Activated CD4-positive, alpha-beta T cell treated with anti-CD3 and anti-CD28 coated beads for 1 hour (primary cell): ENCODE measurements at regions not wholly inside any gene's neighbourhood (a gene's known extent, or its start where the extent isn't known, plus 50 kb on each side); places are given as distances from the start of the nearest gene placed in this dataset.
"Not testable (repeated sequence)": the region's sequence is repeated elsewhere in the genome, so short reads cannot be mapped to it uniquely, and the experiment has no call there.

Experiments used
- DNase-seq: peaks from one replicate; pipeline ENCODE4 v3.0.0-alpha.2; 2020

DNA sequence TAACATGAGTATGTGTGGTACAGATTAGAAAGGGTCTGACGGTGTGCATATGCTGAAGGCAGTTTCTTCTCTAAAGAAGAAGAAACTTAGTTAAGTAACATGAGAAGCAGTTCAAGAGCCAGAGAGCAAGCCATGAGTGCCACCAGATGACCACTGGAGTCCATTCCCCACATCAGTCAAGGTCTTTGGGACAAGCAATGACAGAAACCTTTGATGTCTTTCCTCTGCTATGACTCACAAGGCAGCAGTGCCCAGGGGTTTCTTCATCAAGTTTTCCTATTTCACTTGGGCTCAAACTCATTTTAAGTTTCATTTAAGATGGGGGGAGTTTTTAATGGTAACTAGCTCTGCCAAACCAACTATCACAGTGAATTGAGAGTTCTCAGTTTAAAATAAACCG lies 303.8 kb upstream of the TBX18 start:
- DNase-seq: no peak

- no peak for DNase-seq
Measured at GRCh38 chr6:85066266-85066665, 301.9 kb upstream of the TBX18 start.

GRCh38 chr6:85065831-85066230 lies 301.4 kb upstream of the TBX18 start:
- no peak for DNase-seq

- no peak for DNase-seq
Measured at GRCh38 chr6:85063611-85064010, 299.2 kb upstream of the TBX18 start.

- no peak for DNase-seq
Measured at GRCh38 chr6:85062884-85063283, 298.5 kb upstream of the TBX18 start.

DNA sequence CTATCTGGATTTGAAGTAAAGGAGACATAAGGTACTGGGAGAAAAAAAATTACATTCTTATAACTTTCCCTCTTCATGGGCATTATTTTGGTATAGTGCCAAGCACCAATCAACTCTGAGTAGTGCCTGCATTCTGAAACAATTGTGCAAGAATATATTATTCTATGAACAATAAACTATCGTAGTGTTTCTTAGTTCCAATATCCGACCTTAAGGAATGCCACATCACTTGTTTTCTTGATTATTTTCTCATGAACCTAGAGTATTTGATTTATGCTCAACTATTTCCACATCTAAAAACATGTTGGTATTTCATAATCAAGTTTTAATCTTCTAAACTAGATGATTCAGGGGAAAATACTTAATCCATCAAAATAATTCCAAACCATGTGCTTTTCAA lies 294.4 kb upstream of the TBX18 start:
- DNase-seq: no peak

GRCh38 chr6:85050149-85050548 lies 285.8 kb upstream of the TBX18 start:
- DNase-seq: no peak

- no peak for DNase-seq
Measured at GRCh38 chr6:85049282-85049681, 284.9 kb upstream of the TBX18 start.

DNA sequence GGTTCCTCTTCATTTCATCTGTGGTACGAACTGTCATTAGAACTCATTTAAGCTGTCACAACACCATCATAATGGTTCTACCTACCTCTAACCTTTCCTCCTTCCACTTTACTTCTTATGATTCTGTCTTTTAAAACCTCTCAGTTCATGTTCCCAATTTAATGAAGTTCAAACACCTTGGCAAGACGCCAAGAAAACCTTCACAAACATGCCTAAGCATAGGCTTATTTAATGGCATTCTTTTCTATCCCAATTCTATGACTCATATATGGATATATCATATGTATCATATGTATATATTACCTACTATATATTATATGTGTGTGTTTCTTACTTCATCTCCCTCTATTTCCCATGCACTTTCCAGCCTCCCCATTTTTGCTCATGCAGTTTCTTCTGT lies 283.4 kb upstream of the TBX18 start:
- DNase-seq: no peak

DNA sequence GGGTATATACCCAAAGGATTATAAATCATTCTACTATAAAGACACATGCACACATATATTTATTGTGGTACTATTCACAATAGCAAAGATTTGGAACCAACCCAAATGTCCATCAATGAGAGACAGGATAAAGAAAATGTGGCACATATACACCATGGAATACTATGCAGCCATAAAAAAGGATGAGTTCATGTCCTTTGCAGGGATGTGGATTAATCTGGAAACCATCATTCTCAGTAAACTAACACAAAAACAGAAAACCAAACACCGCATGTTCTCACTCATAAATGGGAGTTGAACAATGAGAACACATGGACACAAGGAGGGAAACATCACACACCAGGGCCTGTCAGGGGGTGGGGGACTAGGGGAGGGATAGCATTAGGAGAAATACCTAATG lies 281.4 kb upstream of the TBX18 start:
- not testable (repeated sequence) for DNase-seq

DNA sequence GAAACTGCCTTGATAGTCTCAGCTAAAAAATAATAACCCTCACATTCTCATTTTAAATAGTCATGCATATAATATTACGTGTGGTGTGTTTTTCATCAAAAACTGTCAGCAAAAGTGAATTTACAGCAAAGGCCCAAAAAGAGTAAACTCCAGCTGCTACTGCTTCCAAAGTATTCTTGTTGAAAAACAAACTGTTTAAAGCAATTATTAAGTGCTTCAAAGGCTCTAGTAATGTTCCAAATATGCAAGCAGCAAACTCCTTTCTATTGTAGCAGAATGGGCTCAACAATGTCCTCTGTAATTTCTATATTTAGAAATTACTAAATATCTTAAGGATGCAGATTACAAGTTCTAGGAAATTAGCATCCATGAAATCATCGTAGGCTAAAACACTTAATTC lies 280.0 kb upstream of the TBX18 start:
- DNase-seq: no peak

DNA sequence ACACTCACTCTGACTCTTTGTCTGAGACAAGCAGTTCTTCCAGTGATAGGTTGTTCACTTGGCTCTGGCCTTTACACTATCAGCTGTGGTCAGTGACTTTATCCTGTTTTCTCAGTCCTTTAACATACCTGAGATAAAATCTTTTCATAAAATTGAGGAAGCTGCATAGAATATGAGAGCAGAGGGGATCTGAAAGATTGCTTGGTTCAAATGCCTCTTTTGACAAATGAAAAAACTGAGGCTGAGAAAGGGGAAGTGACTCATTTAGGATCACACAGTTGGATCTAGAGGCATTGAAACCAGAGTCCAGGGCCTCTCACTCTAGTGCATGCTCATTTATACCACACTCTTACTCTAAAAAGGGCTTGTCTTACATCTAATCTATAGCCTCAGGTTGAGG lies 277.0 kb upstream of the TBX18 start:
- no peak for DNase-seq

DNA sequence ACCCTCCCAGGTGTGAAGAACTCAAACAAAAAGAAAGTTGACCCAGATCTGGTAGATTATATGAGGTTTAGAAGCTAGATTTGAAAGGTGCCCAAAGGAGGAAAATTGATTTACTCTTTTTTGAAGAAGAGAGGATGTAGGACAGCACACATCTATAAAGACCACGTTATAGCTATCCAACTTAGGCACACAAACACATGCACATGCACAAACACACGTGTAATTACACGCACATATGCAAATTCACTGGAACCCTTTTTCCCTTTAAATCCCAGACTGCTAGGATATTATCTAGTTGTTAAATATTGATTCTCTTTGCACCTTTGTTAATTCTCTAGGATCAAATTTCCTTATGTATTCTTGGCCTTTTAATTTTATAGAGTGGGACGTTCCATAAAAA lies 272.8 kb upstream of the TBX18 start:
- DNase-seq: no peak

DNA sequence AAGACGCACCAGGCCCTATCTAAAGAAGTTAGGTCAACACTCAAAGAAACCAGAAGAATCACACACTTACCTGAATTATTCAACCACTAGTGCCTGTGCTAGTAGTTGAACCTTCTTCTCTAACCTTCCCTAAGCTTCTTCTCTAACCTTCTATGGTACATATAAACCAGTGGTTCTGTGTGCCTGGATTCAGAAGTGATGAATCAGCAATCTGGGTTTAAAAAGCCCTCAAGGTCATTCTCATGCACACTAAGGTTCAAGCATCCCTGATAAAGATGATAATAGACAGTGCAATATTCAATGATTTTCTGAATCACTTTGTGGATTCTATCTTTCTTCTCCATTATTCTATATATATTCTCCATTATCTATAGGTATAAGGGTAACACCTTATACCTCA lies 271.4 kb upstream of the TBX18 start:
- DNase-seq: no peak

- no peak for DNase-seq
Measured at GRCh38 chr6:85033547-85033946, 269.1 kb upstream of the TBX18 start.

GRCh38 chr6:85026021-85026420 lies 261.6 kb upstream of the TBX18 start:
- DNase-seq: no peak

GRCh38 chr6:85023721-85024120 lies 259.3 kb upstream of the TBX18 start:
- DNase-seq: no peak

GRCh38 chr6:85017352-85017751 lies 253.0 kb upstream of the TBX18 start:
- DNase-seq: no peak

DNA sequence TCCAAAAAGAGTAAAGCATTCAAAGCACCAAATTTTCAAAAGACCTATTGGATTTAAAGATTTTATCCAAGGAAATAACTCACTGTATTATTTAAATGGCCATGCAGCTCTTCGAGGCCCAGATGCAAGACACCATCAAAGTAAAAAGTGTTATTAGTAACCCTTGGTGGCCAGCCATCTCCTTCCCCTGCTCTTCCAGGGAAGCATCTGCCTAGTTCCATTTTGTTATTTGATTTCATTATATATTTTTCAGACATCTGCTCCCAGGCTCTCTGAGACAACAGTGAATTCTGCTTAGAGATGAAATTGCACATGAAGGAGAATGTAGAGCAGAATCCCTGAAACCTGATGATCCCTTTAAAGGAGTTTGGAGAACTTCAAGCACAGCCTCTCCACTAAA lies 252.3 kb upstream of the TBX18 start:
- DNase-seq: no peak

DNA sequence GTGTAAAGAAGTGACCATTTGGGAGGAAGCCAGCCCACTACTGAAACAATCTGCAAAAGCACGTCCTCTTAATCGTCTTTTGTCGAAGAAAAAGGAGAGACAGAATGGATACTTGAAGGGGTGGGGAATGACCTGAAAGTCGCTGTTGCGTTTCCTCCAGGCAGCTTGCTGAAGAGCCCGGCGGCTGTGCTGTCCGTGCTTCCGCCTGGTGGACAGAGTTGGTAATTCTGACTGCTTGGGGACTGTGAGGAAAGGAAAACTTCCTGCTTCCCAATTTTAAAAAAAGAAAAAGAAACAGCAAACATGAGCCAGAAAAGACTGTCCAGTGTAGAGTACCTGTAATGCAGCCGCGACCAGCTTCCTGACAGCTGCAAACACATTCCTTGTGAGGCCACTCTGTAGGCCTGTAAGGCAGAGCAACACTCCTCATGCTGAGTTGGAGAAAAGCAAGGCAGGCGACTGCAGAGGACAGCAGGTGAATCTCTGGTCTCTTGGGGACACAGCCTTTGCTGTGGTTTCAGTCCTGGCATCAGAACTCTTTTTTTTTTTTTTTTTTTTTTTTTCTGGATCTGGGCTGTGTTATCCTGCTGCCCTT lies 251.1 kb upstream of the TBX18 start:
- no peak for DNase-seq

GRCh38 chr6:85010865-85011264 lies 246.5 kb upstream of the TBX18 start:
- DNase-seq: no peak

GRCh38 chr6:85008296-85009009 lies 244.1 kb upstream of the TBX18 start:
- no peak for DNase-seq

GRCh38 chr6:85006362-85006761 lies 242.0 kb upstream of the TBX18 start:
- no peak for DNase-seq

GRCh38 chr6:85005494-85005893 lies 241.1 kb upstream of the TBX18 start:
- DNase-seq: no peak

DNA sequence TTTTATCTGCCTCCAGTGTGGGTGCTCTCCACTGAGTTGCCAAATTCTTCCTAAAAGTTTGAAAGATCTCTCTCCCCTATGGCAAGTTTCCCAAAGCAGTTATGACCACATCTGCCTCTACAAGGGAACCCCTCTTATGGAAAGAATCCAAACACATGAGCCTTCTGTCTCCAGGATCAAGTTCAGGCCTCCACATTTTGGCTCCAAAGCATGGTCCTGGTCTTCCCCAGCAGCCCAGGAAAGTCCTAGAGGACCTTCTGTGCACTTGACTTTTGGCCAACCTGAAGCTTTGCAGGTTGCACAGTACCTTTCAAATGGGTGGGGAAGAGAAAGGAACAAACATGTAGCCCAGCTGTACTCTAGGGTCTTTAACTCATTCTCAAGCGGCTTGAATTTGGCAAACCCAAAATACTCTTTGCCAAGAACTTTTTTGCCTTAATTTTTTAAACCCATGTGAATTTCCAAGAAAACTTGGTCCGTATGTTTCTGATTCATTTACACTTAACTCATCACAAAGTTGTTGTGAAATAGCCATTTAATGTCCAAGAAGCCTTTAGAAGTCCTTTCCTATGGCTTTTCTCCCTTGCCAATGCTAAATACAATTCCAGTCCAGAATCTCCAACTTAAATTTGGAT lies 240.1 kb upstream of the TBX18 start:
- no peak for DNase-seq
